HUES64 (cell line): ENCODE measurements at regions not wholly inside any gene's neighbourhood (a gene's known extent, or its start where the extent isn't known, plus 50 kb on each side); places are given as distances from the start of the nearest gene placed in this dataset.

Experiments used
- H3K27ac ChIP-seq: 2 replicates; pipeline ENCODE4 v1.7.0; 2013; ENCODE audit warnings: low read depth, low read length, inconsistent platforms
- H3K27me3 ChIP-seq: 2 replicates; pipeline ENCODE4 v1.6.1; 2013; ENCODE audit warnings: mild to moderate bottlenecking, low read length; ENCODE audit not compliant: insufficient read depth
- H3K36me3 ChIP-seq: 2 replicates; pipeline ENCODE4 v1.6.1; 2013; ENCODE audit warnings: mild to moderate bottlenecking, low read length; ENCODE audit not compliant: insufficient read depth
- H3K4me1 ChIP-seq: 2 replicates; pipeline ENCODE4 v1.6.1; 2013; ENCODE audit warnings: mild to moderate bottlenecking, low read length, moderate library complexity; ENCODE audit not compliant: insufficient read depth
- H3K4me3 ChIP-seq: 2 replicates; pipeline ENCODE4 v1.5.1; 2013; ENCODE audit warnings: mild to moderate bottlenecking, low read length, moderate library complexity
- H3K9ac ChIP-seq: 2 replicates; pipeline ENCODE4 v1.6.1; 2013; ENCODE audit warnings: mild to moderate bottlenecking, low read depth, low read length
- H3K9me3 ChIP-seq: 2 replicates; pipeline ENCODE4 v1.6.1; 2013; ENCODE audit warnings: low read depth, low read length; ENCODE audit not compliant: insufficient read depth
- WGBS: fragments of 150-250, 120-280 bp; methylation state at CpG from one replicate; pipeline ENCODE4 v1.1.7; 2013; ENCODE audit warnings: missing lambda C conversion rate; 5-methylcytosine and 5-hydroxymethylcytosine counted together

GRCh38 chr4:74618166-74618565 is 173.2 kb downstream of the AREG start:
- Histone ChIP-seq H3K4me1 (no peaks in the 10 kb centered on the region), H3K9me3 (no peaks in the 10 kb centered on the region), H3K9ac (no peak overlapping the region), H3K4me3 (no peak overlapping the region), H3K27me3 (no peaks in the 10 kb centered on the region), H3K36me3 (no peaks in the 10 kb centered on the region), H3K27ac (no peak overlapping the region)
- WGBS = no CpG with 5 or more reads among the region's 1 CpG

- H3K9ac ChIP-seq = no peak overlapping the region
- H3K27me3 ChIP-seq = no peaks in the 10 kb centered on the region
- WGBS = 79% methylated on average over 1 of the region's 1 CpG
- H3K9me3 ChIP-seq = no peaks in the 10 kb centered on the region
- H3K27ac ChIP-seq = no peak overlapping the region
- H3K4me1 ChIP-seq = no peaks in the 10 kb centered on the region
- H3K36me3 ChIP-seq = no peaks in the 10 kb centered on the region
- H3K4me3 ChIP-seq = no peak overlapping the region
These were observed 173.7 kb downstream of the AREG start for GRCh38 chr4:74618659-74619058.

DNA sequence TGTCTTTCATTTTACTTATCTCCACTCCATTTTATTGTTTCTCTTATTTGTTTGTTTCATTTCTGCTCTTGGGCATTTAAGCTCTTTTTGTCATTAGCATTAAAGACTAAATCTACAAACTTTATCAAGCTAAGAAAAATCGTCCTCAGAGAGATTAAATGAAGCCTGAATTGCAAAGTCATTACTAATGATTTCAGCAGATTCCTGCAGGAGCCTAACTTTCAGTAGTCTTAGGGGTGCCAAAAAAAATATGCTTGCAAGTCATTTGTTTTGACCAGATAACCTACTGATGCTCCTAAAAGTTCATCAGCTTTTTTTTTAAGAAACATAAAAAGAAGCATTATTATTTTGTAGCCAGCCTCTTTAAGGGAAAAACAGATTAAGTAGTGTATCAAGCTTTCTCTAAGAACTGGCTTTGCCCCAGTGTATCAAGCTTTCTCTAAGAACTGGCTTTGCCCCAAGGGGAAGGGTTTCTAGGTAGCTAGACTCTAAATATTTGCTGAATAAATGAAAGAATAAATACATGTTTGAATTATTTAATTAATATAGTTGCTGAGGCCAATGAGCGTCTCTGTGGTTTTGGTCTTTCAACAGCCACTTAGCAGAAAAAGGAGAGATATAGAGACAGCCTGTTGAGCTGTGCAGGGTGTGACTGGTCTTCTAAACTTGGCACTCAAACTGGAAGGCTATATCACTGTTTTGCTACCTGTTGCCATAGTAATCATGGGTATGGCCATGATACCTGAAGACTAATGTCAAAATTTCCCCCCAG is 174.2 kb downstream of the BTC start:
- no peaks in the 10 kb centered on the region for H3K9me3 ChIP-seq
- H3K27me3 ChIP-seq = no peaks in the 10 kb centered on the region
- no peak overlapping the region for H3K9ac ChIP-seq
- no peaks in the 10 kb centered on the region for H3K36me3 ChIP-seq
- H3K27ac ChIP-seq = no peak overlapping the region
- H3K4me3 ChIP-seq = no peak overlapping the region
- H3K4me1 ChIP-seq = no peaks in the 10 kb centered on the region
- WGBS = 88% methylated on average over 2 of the region's 2 CpGs

- Histone ChIP-seq H3K27ac (no peak overlapping the region), H3K36me3 (no peaks in the 10 kb centered on the region), H3K27me3 (no peaks in the 10 kb centered on the region), H3K4me3 (no peak overlapping the region), H3K9ac (no peak overlapping the region), H3K4me1 (no peaks in the 10 kb centered on the region), H3K9me3 (no peaks in the 10 kb centered on the region)
These were observed 172.7 kb downstream of the BTC start for GRCh38 chr4:74621616-74622015.

- WGBS = 66% methylated on average over 2 of the region's 3 CpGs
- Histone ChIP-seq H3K27ac (no peak overlapping the region), H3K4me3 (no peak overlapping the region), H3K9me3 (no peaks in the 10 kb centered on the region), H3K36me3 (no peaks in the 10 kb centered on the region), H3K4me1 (no peaks in the 10 kb centered on the region), H3K27me3 (no peaks in the 10 kb centered on the region), H3K9ac (no peak overlapping the region)
These were observed 171.3 kb downstream of the BTC start for GRCh38 chr4:74623041-74623440.

DNA sequence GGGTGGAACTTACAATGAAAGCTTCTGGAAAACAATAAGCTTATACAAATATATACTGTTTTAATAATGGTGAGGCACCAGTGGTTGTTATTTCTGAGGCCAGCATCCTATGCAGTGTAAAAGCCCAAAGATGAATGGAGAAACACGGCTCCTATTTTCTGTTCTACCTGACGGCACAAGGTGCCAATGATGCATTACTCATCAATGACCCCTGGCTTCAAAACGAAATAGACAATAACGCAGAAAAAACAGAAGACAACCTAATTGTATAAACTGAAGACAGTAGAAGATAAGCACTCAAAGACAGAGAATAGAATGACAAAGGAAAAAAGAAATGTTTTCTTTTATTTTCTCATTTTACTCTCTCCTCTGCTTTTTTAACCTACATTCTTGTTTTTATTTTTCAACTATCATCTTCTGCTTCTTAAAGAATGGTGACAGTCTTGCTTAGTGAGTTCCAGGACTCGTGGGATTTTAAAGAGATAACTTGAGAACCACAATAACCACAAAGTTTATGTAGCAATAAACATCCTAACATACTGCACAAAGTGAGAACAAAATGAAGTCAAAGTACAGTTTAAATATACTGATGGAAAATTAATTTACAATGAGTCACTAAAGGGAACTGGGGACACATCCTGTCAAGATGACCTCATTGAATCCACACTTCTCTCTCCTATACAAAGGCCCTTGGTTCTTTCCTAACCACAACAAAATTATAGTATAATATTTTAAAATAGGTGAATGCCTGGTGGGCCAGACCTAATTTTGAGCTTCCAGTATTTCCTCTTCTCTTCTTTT is 169.8 kb downstream of the BTC start:
- WGBS = 89% methylated on average over 4 of the region's 5 CpGs
- Histone ChIP-seq H3K36me3 (no peaks in the 10 kb centered on the region), H3K27ac (no peak overlapping the region)

DNA sequence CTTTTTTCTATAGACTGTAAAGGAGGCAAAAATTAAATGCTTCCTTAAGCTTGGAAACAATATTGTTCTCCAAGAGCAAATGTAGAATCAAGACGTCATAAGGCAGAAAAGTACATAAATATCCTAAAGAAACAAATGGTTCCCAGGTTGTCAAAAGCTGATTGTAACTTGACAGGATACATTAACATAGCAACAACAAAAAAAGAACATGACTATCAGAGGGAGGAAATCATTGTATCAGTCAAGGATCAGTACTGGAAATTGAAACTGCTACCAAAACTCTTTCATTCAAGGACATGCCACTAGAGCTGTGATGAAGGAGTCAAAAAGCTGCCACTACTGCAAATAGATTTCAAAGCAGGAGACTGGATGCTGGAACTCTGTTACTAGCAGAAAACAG is 168.3 kb downstream of the BTC start:
- no peaks in the 10 kb centered on the region for H3K36me3 ChIP-seq
- no peaks in the 10 kb centered on the region for H3K27me3 ChIP-seq
- no peak overlapping the region for H3K4me3 ChIP-seq
- WGBS = 92% methylated on average over 1 of the region's 1 CpG
- no peaks in the 10 kb centered on the region for H3K4me1 ChIP-seq
- no peak overlapping the region for H3K27ac ChIP-seq
- no peak overlapping the region for H3K9ac ChIP-seq
- no peaks in the 10 kb centered on the region for H3K9me3 ChIP-seq

More for the DNA sequence above, 169.8 kb downstream of the BTC start:
- H3K9ac ChIP-seq = no peak overlapping the region
- H3K27me3 ChIP-seq = no peaks in the 10 kb centered on the region
- no peaks in the 10 kb centered on the region for H3K9me3 ChIP-seq
- no peak overlapping the region for H3K4me3 ChIP-seq
- H3K4me1 ChIP-seq = no peaks in the 10 kb centered on the region

DNA sequence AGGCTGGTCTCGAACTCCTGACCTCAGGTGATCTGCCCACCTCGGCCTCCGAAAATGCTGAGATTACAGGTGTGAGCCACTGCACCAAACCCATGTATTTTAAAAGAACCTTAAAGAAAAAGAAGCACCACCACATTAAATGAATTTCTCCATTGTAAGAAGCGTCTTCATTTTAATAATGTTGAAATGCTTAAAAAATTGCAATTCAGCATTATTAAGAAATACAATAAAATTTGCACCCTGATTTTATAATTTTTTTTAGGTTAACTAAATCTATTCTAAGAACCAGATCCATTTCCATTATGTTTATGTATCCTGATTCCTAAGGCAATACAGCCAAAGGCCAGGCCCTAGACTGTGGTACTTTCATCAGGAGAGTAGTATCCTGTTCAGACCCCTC is 167.2 kb downstream of the BTC start:
- Histone ChIP-seq H3K27ac (no peak overlapping the region), H3K36me3 (no peaks in the 10 kb centered on the region), H3K4me3 (no peak overlapping the region), H3K9me3 (no peaks in the 10 kb centered on the region), H3K4me1 (no peaks in the 10 kb centered on the region), H3K27me3 (no peaks in the 10 kb centered on the region), H3K9ac (no peak overlapping the region)
- WGBS = 95% methylated on average over 3 of the region's 4 CpGs

GRCh38 chr4:74627504-74627903 is 166.8 kb downstream of the BTC start:
- no peaks in the 10 kb centered on the region for H3K27me3 ChIP-seq
- WGBS = 91% methylated on average over 4 of the region's 4 CpGs
- H3K4me3 ChIP-seq = no peak overlapping the region
- no peak overlapping the region for H3K9ac ChIP-seq
- no peaks in the 10 kb centered on the region for H3K9me3 ChIP-seq
- no peak overlapping the region for H3K27ac ChIP-seq
- H3K36me3 ChIP-seq = no peaks in the 10 kb centered on the region
- no peaks in the 10 kb centered on the region for H3K4me1 ChIP-seq

- H3K4me1 ChIP-seq = no peaks in the 10 kb centered on the region
These were observed 165.3 kb downstream of the BTC start for GRCh38 chr4:74628852-74629620.

GRCh38 chr4:74630551-74630950 is 163.8 kb downstream of the BTC start:
- H3K27ac ChIP-seq = no peak overlapping the region
- no peaks in the 10 kb centered on the region for H3K36me3 ChIP-seq
- no peak overlapping the region for H3K9ac ChIP-seq
- H3K27me3 ChIP-seq = no peaks in the 10 kb centered on the region
- whole genome bisulfite sequencing = 92% methylated on average over 3 of the region's 3 CpGs
- H3K4me1 ChIP-seq = no peaks in the 10 kb centered on the region
- H3K4me3 ChIP-seq = no peak overlapping the region
- H3K9me3 ChIP-seq = no peaks in the 10 kb centered on the region

More at GRCh38 chr4:74628852-74629620, 165.3 kb downstream of the BTC start:
- Histone ChIP-seq H3K36me3 (no peaks in the 10 kb centered on the region), H3K27me3 (no peaks in the 10 kb centered on the region), H3K27ac (no peak overlapping the region), H3K4me3 (no peak overlapping the region), H3K9me3 (no peaks in the 10 kb centered on the region), H3K9ac (no peak overlapping the region)
- 90% methylated on average over 6 of the region's 6 CpGs for WGBS
